ENCODE measurements at regions not wholly inside any gene's neighbourhood (a gene's known extent, or its start where the extent isn't known, plus 50 kb on each side); places are given as distances from the start of the nearest gene placed in this dataset.

DNA sequence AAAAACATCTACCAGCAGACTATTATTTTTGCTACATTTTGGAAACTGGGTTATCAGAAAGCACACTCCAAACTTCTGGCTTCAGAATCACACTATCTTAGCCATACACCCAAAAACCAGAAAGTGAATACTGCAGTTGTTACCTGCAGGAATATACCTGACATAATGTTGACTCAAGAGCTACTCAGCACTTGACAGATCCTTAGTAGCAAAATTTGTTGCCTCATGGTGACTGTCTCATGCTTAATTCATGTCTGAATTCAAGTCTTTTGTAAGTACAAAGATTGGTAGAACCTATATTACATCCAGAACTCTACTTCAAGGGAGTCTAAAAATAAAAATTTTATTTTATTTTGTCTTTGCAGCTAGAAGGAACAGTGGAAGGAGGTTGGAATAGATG lies 140.2 kb upstream of the GYPA start:
- Histone ChIP-seq H3K27ac (ENCODE audit: insufficient read depth, low read length) (no peak overlapping the region), H2BK120ac (ENCODE audit: low read depth, low read length) (no peak overlapping the region), H4K5ac (ENCODE audit: low read depth, low read length) (no peak overlapping the region), H4K91ac (ENCODE audit: insufficient read depth, low read depth, low read length) (no peak overlapping the region), H2BK5ac (ENCODE audit: low read depth, low read length, poor library complexity, severe bottlenecking) (no peak overlapping the region), H3K18ac (ENCODE audit: low read depth, low read length) (no peak overlapping the region), H4K8ac (ENCODE audit: low read depth in 2 of 2, low read length in 2 of 2) (no peak overlapping the region), H3K4me1 (ENCODE audit: control insufficient read depth, insufficient read depth, low read length) (no peaks in the 10 kb centered on the region), H3K9ac (ENCODE audit: low read depth, low read length) (no peak overlapping the region), H3K36me3 (ENCODE audit: control insufficient read depth, insufficient read depth, low read length) (no peaks in the 10 kb centered on the region), H4K20me1 (ENCODE audit: insufficient read depth, low read length) (no peaks in the 10 kb centered on the region), H3K14ac (replicated peaks; ENCODE audit: low read depth, low read length) (no peak overlapping the region), H3K79me1 (ENCODE audit: low read depth in 1 of 2, low read length in 2 of 2) (no peaks in the 10 kb centered on the region), H3K56ac (ENCODE audit: extremely low read depth, insufficient read depth, low read length) (no peak overlapping the region), H2BK15ac (ENCODE audit: low read depth, low read length) (no peak overlapping the region), H3K4me3 (ENCODE audit: insufficient read depth, low read depth, low read length) (no peak overlapping the region), H2AFZ (replicated peaks; ENCODE audit: low read length, poor library complexity) (no peak overlapping the region), H3K9me1 (ENCODE audit: insufficient read depth, low read length) (no peaks in the 10 kb centered on the region), H2BK20ac (ENCODE audit: low read depth, low read length) (no peak overlapping the region), H3K27me3 (ENCODE audit: control insufficient read depth, insufficient read depth, low read length) (no peaks in the 10 kb centered on the region), H2AK9ac (replicated peaks; ENCODE audit: low read depth, low read length, poor library complexity) (no peak overlapping the region), H3K4ac (ENCODE audit: low read depth, low read length) (no peak overlapping the region), H2AK5ac (ENCODE audit: low read depth, low read length) (no peak overlapping the region), H3K23ac (ENCODE audit: low read depth, low read length) (no peak overlapping the region), H3K4me2 (ENCODE audit: low read depth, low read length) (no peak overlapping the region), H3K9me3 (ENCODE audit: control insufficient read depth, insufficient read depth, low read length) (no peaks in the 10 kb centered on the region)
- in situ Hi-C loops (cut with MboI; ENCODE audit: low sequenced_read_pairs) (no loop called here), intact Hi-C loops (cut with micrococcal nuclease) (no loop called here), dilution Hi-C loops (cut with HindIII; ENCODE audit: low sequenced_read_pairs, unreplicated experiment) (no loop called here)
- ATAC-seq (ENCODE audit: low read depth) (no peak), DNase-seq (no peak)
- BruUV-seq (replicated peaks) = no TSS peak
- TF ChIP-seq, protein P1, sequence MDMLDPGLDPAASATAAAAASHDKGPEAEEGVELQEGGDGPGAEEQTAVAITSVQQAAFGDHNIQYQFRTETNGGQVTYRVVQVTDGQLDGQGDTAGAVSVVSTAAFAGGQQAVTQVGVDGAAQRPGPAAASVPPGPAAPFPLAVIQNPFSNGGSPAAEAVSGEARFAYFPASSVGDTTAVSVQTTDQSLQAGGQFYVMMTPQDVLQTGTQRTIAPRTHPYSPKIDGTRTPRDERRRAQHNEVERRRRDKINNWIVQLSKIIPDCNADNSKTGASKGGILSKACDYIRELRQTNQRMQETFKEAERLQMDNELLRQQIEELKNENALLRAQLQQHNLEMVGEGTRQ (IDR thresholded peaks at IDR 0.05; ENCODE audit: low read depth, low read length) = no peak
- TF ChIP-seq ELK1 (IDR thresholded peaks at IDR 0.05; ENCODE audit: borderline replicate concordance, low read depth, low read length) (no peak), MAZ (IDR thresholded peaks at IDR 0.05; ENCODE audit: borderline replicate concordance, low read depth, low read length) (no peak), MAFK (IDR thresholded peaks at IDR 0.05; ENCODE audit: low read depth, low read length) (no peak), NFE2L2 (IDR thresholded peaks at IDR 0.05; ENCODE audit: low read depth, low read length) (no peak), POLR2A (IDR thresholded peaks at IDR 0.05; ENCODE audit: low read depth, low read length) (no peak), RAD21 (IDR thresholded peaks at IDR 0.05; ENCODE audit: low read length) (no peak), SMC3 (IDR thresholded peaks at IDR 0.05; ENCODE audit: low read depth, low read length) (no peak), MXI1 (IDR thresholded peaks at IDR 0.05; ENCODE audit: borderline replicate concordance, low read depth, low read length) (no peak), BHLHE40 (IDR thresholded peaks at IDR 0.05; ENCODE audit: low read depth, low read length) (no peak), RFX5 (IDR thresholded peaks at IDR 0.05; ENCODE audit: low read depth, low read length) (no peak), CHD1 (IDR thresholded peaks at IDR 0.05; ENCODE audit: low read depth, low read length) (no peak), RCOR1 (IDR thresholded peaks at IDR 0.05; ENCODE audit: insufficient replicate concordance, low read length) (no peak), CTCF (conservative IDR thresholded peaks at IDR 0.05; ENCODE audit: low read depth, low read length) (no peak), CEBPB (IDR thresholded peaks at IDR 0.05; ENCODE audit: low read depth, low read length) (no peak), FOS (IDR thresholded peaks at IDR 0.05; ENCODE audit: low read depth, low read length) (no peak)
- ChIA-PET CTCF (interaction anchor here (0.6 kb wide), 1 partner anchor 322 kb away, joined by 5 read pairs; no protein-coding TSS in a partner anchor), POLR2A (ENCODE audit: unreplicated experiment) (no interaction called here)
